ENCODE measurements at regions not wholly inside any gene's neighbourhood (a gene's known extent, or its start where the extent isn't known, plus 50 kb on each side); places are given as distances from the start of the nearest gene placed in this dataset.

- in situ Hi-C loops (cut with HindIII; ENCODE audit: low pct_unique_long_range_greater_than_20kb, low sequenced_read_pairs): no loop called here
- no peak for DNase-seq (ENCODE audit: low read depth)
Measured at GRCh38 chr10:42112331-42113157, 525.8 kb downstream of the ZNF33B start.

GRCh38 chr10:42111661-42112330 is 526.6 kb downstream of the ZNF33B start:
- DNase-seq (ENCODE audit: low read depth): no peak
- in situ Hi-C loops (cut with HindIII; ENCODE audit: low pct_unique_long_range_greater_than_20kb, low sequenced_read_pairs): no loop called here

- no peak for DNase-seq (ENCODE audit: low read depth)
- in situ Hi-C loops (cut with HindIII; ENCODE audit: low pct_unique_long_range_greater_than_20kb, low sequenced_read_pairs): no loop called here
Measured at GRCh38 chr10:42111076-42111475, 527.3 kb downstream of the ZNF33B start.

All from Caki2 (cell line).